Thyroid gland (tissue), 4 donors: ENCODE measurements at regions not wholly inside any gene's neighbourhood (a gene's known extent, or its start where the extent isn't known, plus 50 kb on each side); places are given as distances from the start of the nearest gene placed in this dataset.

Experiments used
- DNase-seq, 2 donors: peaks; one replicate each; pipeline ENCODE4 v3.0.0-alpha.2; 2019
- H3K27ac ChIP-seq, 3 donors: fragments of 200-600 bp; sonication (generic); 1 replicate in 2 of 3; 2 replicates in 1 of 3; pipeline ENCODE4 v1.5.1; 2016 to 2019; ENCODE audit warnings: mild to moderate bottlenecking in 1 of 3, moderate library complexity in 1 of 3
- H3K27me3 ChIP-seq: fragments of 200-600 bp; sonication (generic); one replicate; pipeline ENCODE4 v1.5.1; 2019
- H3K36me3 ChIP-seq, 2 donors: fragments of 200-600 bp; sonication (generic); one replicate each; pipeline ENCODE4 v1.5.1; 2016 to 2019
- H3K4me1 ChIP-seq, 2 donors: fragments of 200-600 bp; sonication (generic); one replicate each; pipeline ENCODE4 v1.5.1; 2017 to 2019
- H3K4me3 ChIP-seq, 3 donors: fragments of 200-600 bp; sonication (generic); replicated peaks in 1 of 3; 1 replicate in 2 of 3; 2 replicates in 1 of 3; pipeline ENCODE4 v1.5.1; 2016; ENCODE audit warnings: mild to moderate bottlenecking in 1 of 3
- H3K9me3 ChIP-seq: fragments of 200-600 bp; sonication (generic); one replicate; pipeline ENCODE4 v1.5.1; 2017
- CTCF ChIP-seq, 6 experiments: fragments of 200-600 bp in 3 of 6; fragments of 450-650 bp in 3 of 6; sonication (generic) in 3 of 6; IDR thresholded peaks; one replicate each; pipeline ENCODE4 v1.5.1; 2016 to 2019; ENCODE audit warnings: antibody characterized with exemption in 6 of 6, mild to moderate bottlenecking in 2 of 6, inconsistent platforms in 1 of 6, moderate library complexity in 1 of 6
- POLR2A ChIP-seq, 2 donors: fragments of 450-650 bp; IDR thresholded peaks; one replicate each; pipeline ENCODE4 v1.6.1; 2017; ENCODE audit warnings: antibody characterized with exemption in 2 of 2, mild to moderate bottlenecking in 2 of 2, moderate library complexity in 1 of 2
- WGBS, 2 donors: methylation state at CpG; one replicate each; pipeline ENCODE4 v1.1.5; 2017; 5-methylcytosine and 5-hydroxymethylcytosine counted together
- intact Hi-C: fragments of 100-400 bp; cut with DNase I; formaldehyde crosslinking; loops from one replicate; pipeline ENCODE4 v1.15.1; 2023

DNA sequence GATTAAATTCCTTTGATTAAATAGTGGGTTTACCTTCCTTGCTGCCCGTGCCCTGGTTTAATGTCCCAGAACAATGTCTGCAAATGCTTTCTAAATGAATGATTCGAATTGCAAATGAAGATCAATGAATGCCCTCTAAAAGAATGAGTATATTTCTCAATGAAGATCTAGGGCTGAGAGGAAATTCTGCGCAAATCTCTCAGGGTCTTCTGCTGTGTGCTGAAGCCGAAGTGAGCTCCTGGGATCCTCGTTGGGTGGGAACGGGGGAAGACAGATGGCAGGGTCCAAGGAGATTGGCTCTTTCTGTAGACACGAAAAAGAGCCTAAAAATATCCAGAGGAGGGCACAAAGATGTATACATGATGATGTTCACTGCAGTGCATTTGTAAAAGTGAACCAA lies 224.8 kb downstream of the STIM2 start:
- no peak for DNase-seq

GRCh38 chr4:27087306-27088045 lies 226.8 kb downstream of the STIM2 start:
- DNase-seq, result no peak
- TF ChIP-seq POLR2A (IDR thresholded peaks at IDR 0.05) (no peak), CTCF (IDR thresholded peaks at IDR 0.05) (no peak)
- Histone ChIP-seq H3K27ac (no peak overlapping the region), H3K4me1 (peaks cover 0 to 4% of the 10 kb centered on the region in 2 donors), H3K27me3 (no peaks in the 10 kb centered on the region), H3K36me3 (no peaks in the 10 kb centered on the region), H3K4me3 (no peak overlapping the region), H3K9me3 (no peaks in the 10 kb centered on the region)
- WGBS, 2 donors, result 86% methylated on average over 8 of the region's 8 CpGs
- intact Hi-C loops, result no loop called here

More for the DNA sequence above, 224.8 kb downstream of the STIM2 start:
- no peaks in the 10 kb centered on the region for H3K27me3 ChIP-seq
- peaks cover 0 to 4% of the 10 kb centered on the region in 2 donors for H3K4me1 ChIP-seq
- intact Hi-C loops, result no loop called here
- no peaks in the 10 kb centered on the region for H3K36me3 ChIP-seq
- TF ChIP-seq CTCF (IDR thresholded peaks at IDR 0.05) (no peak), POLR2A (IDR thresholded peaks at IDR 0.05) (no peak)
- WGBS, 2 donors, result 38 to 42% methylated on average over 7 of the region's 7 CpGs
- H3K9me3 ChIP-seq, result no peaks in the 10 kb centered on the region
- no peak overlapping the region for H3K27ac ChIP-seq
- H3K4me3 ChIP-seq, result no peak overlapping the region

DNA sequence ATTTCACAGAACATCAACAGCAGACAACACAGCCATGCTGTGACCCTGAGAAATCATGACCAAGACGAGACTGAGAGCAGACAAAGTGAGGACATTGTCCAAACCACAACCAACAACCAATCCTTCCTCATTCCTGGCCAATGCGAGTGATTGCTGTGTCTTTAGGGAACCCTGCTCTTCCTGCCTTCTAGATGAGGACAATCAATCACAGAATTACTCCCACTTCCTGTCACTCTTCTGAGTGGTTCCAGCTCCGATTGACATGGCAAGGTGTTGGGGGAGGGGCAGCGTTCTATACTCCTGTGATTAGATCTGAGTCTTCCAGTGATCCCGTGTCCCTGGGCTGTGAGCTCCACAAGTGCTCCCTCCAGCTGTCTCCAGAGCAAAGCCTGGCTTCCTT lies 227.8 kb downstream of the STIM2 start:
- WGBS, 2 donors, result 36 to 40% methylated on average over 5 of the region's 5 CpGs
- no peak for TF ChIP-seq POLR2A (IDR thresholded peaks at IDR 0.05)
- TF ChIP-seq CTCF (IDR thresholded peaks at IDR 0.05), result no peak
- intact Hi-C loops, result no loop called here
- H3K4me1 ChIP-seq, result peaks cover 0 to 4% of the 10 kb centered on the region in 2 donors
- no peaks in the 10 kb centered on the region for H3K9me3 ChIP-seq
- H3K36me3 ChIP-seq, result no peaks in the 10 kb centered on the region
- no peak overlapping the region for H3K4me3 ChIP-seq
- H3K27me3 ChIP-seq, result no peaks in the 10 kb centered on the region
- DNase-seq, result no peak
- H3K27ac ChIP-seq, result no peak overlapping the region

DNA sequence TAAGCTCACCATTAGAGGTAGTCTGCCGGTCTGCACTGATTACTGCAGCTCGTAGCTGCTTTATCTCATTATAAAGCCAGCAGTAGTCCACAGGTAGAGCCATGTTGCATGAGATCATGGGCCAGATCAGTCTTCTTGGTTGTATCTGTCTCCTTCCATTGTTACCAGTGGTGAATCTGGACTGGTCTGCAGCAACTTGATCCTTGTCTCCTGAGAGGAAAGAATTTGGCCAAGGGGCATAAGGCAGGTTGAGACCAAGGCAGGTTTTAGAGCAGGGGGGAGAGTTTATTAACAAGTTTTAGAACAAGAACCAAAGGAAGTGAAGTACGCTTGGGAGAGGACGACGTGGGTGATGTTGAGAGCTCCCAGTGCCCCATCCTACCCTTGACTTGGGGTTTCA lies 228.5 kb downstream of the STIM2 start:
- Histone ChIP-seq H3K36me3 (no peaks in the 10 kb centered on the region), H3K4me1 (peaks cover 0 to 4% of the 10 kb centered on the region in 2 donors), H3K4me3 (no peak overlapping the region), H3K27ac (no peak overlapping the region), H3K27me3 (no peaks in the 10 kb centered on the region), H3K9me3 (no peaks in the 10 kb centered on the region)
- WGBS, 2 donors, result 87 to 92% methylated on average over 5 of the region's 5 CpGs
- TF ChIP-seq POLR2A (IDR thresholded peaks at IDR 0.05) (no peak), CTCF (IDR thresholded peaks at IDR 0.05) (no peak)
- no peak for DNase-seq
- intact Hi-C loops, result no loop called here

DNA sequence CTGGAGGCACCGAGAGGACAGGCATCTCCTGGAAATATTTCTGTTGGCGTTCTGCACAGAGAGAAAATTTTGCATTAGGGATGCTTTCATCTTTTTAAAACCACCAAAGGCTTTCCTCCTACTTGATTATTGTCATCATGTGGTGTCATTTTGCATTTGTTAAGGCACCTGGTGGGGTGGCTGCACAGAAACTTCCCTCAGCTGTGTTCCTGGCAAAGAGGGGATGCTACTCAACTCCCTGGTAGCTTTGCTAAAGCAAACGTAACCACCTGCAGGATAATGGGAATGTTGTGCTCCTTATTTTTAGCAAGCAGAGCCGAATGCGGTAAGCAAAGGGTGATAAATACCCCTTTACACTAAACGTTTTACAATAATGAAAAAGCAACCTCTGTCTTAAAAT lies 229.8 kb downstream of the STIM2 start:
- DNase-seq, result no peak
- H3K9me3 ChIP-seq, result no peaks in the 10 kb centered on the region
- TF ChIP-seq POLR2A (IDR thresholded peaks at IDR 0.05), result no peak
- H3K27me3 ChIP-seq, result no peaks in the 10 kb centered on the region
- no peaks in the 10 kb centered on the region for H3K36me3 ChIP-seq
- H3K4me1 ChIP-seq, result no peaks in the 10 kb centered on the region
- WGBS, 2 donors, result 43 to 44% methylated on average over 6 of the region's 6 CpGs
- intact Hi-C loops, result no loop called here
- H3K4me3 ChIP-seq, result no peak overlapping the region
- no peak overlapping the region for H3K27ac ChIP-seq
